SU-DHL-6 (cell line): ENCODE measurements at regions not wholly inside any gene's neighbourhood (a gene's known extent, or its start where the extent isn't known, plus 50 kb on each side); places are given as distances from the start of the nearest gene placed in this dataset.

Source experiments
- H2AFZ ChIP-seq: fragments of 200-600 bp; sonication (generic); 2 replicates; pipeline ENCODE4 v1.6.1; 2014; ENCODE audit warnings: low read depth, mild to moderate bottlenecking, moderate library complexity, mixed read lengths, antibody characterized with exemption, low read length; ENCODE audit not compliant: severe bottlenecking
- H3F3A ChIP-seq: fragments of 200-600 bp; shearing (Covaris generic); 2 replicates; pipeline ENCODE4 v1.6.0; 2016; ENCODE audit warnings: antibody characterized with exemption, mild to moderate bottlenecking; ENCODE audit not compliant: insufficient read depth
- H3K27ac ChIP-seq: fragments of 200-600 bp; sonication (generic); 2 replicates; pipeline ENCODE4 v1.5.1; 2016; ENCODE audit warnings: low read depth, mild to moderate bottlenecking, low read length, moderate library complexity, mixed read lengths
- H3K27me3 ChIP-seq: fragments of 200-600 bp; sonication (generic), shearing (Covaris generic); 2 replicates; pipeline ENCODE4 v1.6.0; 2014; ENCODE audit warnings: mild to moderate bottlenecking, low read length
- H3K36me3 ChIP-seq: fragments of 200-600 bp; sonication (generic); 2 replicates; pipeline ENCODE4 v1.6.1; 2014; ENCODE audit warnings: mild to moderate bottlenecking, low read length, mixed read lengths
- H3K4me2 ChIP-seq: fragments of 300-600, 200-600 bp; shearing (Covaris generic), sonication (generic); 2 replicates; pipeline ENCODE4 v1.6.0; 2014; ENCODE audit warnings: low read length, low read depth, mild to moderate bottlenecking; ENCODE audit not compliant: poor library complexity, severe bottlenecking
- H3K4me3 ChIP-seq: fragments of 200-600 bp; sonication (generic); 2 replicates; pipeline ENCODE4 v1.5.1; 2014; ENCODE audit warnings: antibody characterized with exemption, low read length, mild to moderate bottlenecking, mixed read lengths; ENCODE audit not compliant: insufficient read depth, poor library complexity, severe bottlenecking
- H3K79me2 ChIP-seq: fragments of 200-600 bp; sonication (generic); 2 replicates; pipeline ENCODE4 v1.6.1; 2014; ENCODE audit warnings: mild to moderate bottlenecking, low read length, moderate library complexity; ENCODE audit not compliant: insufficient read depth
- H3K9ac ChIP-seq: fragments of 200-600 bp; sonication (generic); 2 replicates; pipeline ENCODE4 v1.7.0; 2014; ENCODE audit warnings: mild to moderate bottlenecking, low read length
- H3K9me2 ChIP-seq: fragments of 200-600 bp; sonication (generic); replicated peaks from 2 replicates; pipeline ENCODE4 v1.6.1; 2014; ENCODE audit warnings: low read length; ENCODE audit not compliant: insufficient read depth
- H3K9me3 ChIP-seq: fragments of 200-600 bp; sonication (generic); 2 replicates; pipeline ENCODE4 v1.6.1; 2014; ENCODE audit warnings: low read length, mixed read lengths; ENCODE audit not compliant: insufficient read depth
- H4K20me1 ChIP-seq: fragments of 200-600 bp; sonication (generic); 2 replicates; pipeline ENCODE4 v1.6.1; 2014; ENCODE audit warnings: low read depth, mild to moderate bottlenecking, antibody characterized with exemption, low read length, moderate library complexity, mixed read lengths
- EZH2phosphoT487 ChIP-seq: fragments of 200-600 bp; sonication (generic), shearing (Covaris generic); conservative IDR thresholded peaks from 2 replicates; pipeline ENCODE4 v1.6.1; 2018; ENCODE audit warnings: mild to moderate bottlenecking, antibody characterized with exemption, low read length, moderate library complexity, mixed read lengths
- TF ChIP-seq, protein P1 (sequence below): fragments of 200-600 bp; sonication (generic); IDR thresholded peaks from one replicate; pipeline ENCODE4 v1.5.1; 2017; ENCODE audit warnings: antibody characterized with exemption, mild to moderate bottlenecking, low read length, moderate library complexity; ENCODE audit not compliant: insufficient read depth, poor library complexity, severe bottlenecking

DNA sequence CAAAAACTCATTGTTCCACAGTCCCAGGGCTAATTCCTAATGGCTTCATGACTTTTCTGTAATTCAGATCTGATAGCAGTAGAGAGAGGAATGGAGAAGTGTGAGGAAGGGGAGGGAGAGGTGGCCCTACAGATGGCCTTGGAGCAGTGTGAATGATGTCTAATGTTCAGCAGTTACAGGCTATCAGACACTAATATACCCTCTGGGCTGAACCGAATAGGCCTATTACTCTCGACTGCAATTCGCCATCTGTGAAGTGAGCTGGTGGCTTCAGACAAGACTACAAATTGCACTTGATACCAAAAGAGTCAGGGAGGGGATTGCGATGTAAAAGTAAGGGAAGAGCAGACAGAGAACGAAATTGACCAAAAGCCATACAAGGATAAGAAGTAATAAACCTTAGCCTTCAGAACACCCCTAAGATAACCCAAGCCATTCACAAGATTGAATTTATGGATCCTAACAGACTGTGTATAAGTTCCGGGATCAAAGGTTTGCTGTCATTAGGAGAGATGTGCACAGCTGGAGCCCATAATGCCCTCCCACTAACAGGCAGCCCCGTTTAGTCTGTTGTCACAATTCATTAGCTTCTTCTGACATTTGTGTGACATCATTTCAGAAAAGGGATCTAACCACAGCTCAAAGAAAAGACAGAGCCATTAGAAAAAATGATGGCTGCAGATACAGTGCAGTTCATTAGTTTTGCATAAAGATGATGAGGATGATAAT is 642.4 kb upstream of the API5 start:
- no peaks in the 10 kb centered on the region for H3K9me3 ChIP-seq
- no peak overlapping the region for H3K27ac ChIP-seq
- no peak for TF ChIP-seq EZH2phosphoT487
- TF ChIP-seq, protein P1, sequence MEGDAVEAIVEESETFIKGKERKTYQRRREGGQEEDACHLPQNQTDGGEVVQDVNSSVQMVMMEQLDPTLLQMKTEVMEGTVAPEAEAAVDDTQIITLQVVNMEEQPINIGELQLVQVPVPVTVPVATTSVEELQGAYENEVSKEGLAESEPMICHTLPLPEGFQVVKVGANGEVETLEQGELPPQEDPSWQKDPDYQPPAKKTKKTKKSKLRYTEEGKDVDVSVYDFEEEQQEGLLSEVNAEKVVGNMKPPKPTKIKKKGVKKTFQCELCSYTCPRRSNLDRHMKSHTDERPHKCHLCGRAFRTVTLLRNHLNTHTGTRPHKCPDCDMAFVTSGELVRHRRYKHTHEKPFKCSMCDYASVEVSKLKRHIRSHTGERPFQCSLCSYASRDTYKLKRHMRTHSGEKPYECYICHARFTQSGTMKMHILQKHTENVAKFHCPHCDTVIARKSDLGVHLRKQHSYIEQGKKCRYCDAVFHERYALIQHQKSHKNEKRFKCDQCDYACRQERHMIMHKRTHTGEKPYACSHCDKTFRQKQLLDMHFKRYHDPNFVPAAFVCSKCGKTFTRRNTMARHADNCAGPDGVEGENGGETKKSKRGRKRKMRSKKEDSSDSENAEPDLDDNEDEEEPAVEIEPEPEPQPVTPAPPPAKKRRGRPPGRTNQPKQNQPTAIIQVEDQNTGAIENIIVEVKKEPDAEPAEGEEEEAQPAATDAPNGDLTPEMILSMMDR: no peak
- no peak overlapping the region for H2AFZ ChIP-seq
- no peak overlapping the region for H3K4me2 ChIP-seq
- no peaks in the 10 kb centered on the region for H3F3A ChIP-seq
- no peaks in the 10 kb centered on the region for H3K9me2 ChIP-seq
- no peaks in the 10 kb centered on the region for H3K27me3 ChIP-seq
- H3K36me3 ChIP-seq: no peaks in the 10 kb centered on the region
- no peak overlapping the region for H3K9ac ChIP-seq
- no peaks in the 10 kb centered on the region for H3K79me2 ChIP-seq
- no peaks in the 10 kb centered on the region for H4K20me1 ChIP-seq
- no peak overlapping the region for H3K4me3 ChIP-seq

DNA sequence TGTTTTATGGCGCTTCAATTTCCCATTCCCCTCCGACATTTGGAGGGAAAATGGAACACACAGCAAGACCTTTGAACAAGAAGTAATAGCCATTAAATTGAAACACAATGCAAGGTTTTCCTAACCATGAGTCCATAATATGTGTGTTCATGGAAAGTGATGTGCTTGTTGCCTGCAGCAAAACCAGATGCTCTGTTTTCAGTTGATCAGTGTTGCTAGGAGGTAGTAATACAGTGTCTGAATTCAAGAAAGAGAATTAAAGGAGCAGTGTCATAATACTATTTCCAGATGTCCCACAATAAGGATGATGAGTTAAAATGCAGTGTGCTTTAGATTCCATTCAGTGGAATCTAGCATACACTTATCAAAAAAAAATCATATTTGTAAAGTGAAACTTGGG is 637.4 kb upstream of the API5 start:
- Histone ChIP-seq H3K27me3 (no peaks in the 10 kb centered on the region), H3K9me3 (no peaks in the 10 kb centered on the region), H3K36me3 (no peaks in the 10 kb centered on the region), H3K4me3 (no peak overlapping the region), H4K20me1 (no peaks in the 10 kb centered on the region), H3K79me2 (no peaks in the 10 kb centered on the region), H3K4me2 (no peak overlapping the region), H2AFZ (no peak overlapping the region), H3K27ac (no peak overlapping the region), H3K9ac (no peak overlapping the region), H3K9me2 (no peaks in the 10 kb centered on the region), H3F3A (no peaks in the 10 kb centered on the region)
- TF ChIP-seq, protein P1: no peak
- TF ChIP-seq EZH2phosphoT487: no peak

DNA sequence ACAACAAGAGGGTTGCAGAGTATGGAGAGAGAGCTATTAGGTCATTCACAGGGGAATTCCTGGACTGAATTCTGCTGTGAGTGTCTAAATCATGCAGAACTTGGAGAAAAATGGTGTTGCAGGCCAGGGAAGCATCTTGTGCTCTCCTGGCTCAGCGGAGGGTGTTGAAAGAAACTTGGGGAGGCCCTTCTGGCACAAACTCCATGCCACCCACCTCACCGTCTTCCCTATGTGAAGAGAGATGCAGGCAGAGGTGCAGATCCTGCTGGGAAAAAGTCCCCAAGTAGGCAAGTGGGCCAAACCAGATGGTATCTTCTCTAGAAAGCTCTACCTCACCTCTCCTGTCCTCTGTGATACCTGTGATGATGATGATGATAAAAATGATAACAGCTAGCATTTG is 604.3 kb upstream of the API5 start:
- no peak overlapping the region for H3K27ac ChIP-seq
- H3K4me3 ChIP-seq: no peak overlapping the region
- H3K36me3 ChIP-seq: no peaks in the 10 kb centered on the region
- H4K20me1 ChIP-seq: no peaks in the 10 kb centered on the region
- H3F3A ChIP-seq: no peaks in the 10 kb centered on the region
- no peaks in the 10 kb centered on the region for H3K9me3 ChIP-seq
- H2AFZ ChIP-seq: no peak overlapping the region
- H3K4me2 ChIP-seq: no peak overlapping the region
- TF ChIP-seq EZH2phosphoT487: no peak
- TF ChIP-seq, protein P1: no peak
- no peaks in the 10 kb centered on the region for H3K79me2 ChIP-seq
- no peaks in the 10 kb centered on the region for H3K27me3 ChIP-seq
- no peak overlapping the region for H3K9ac ChIP-seq
- H3K9me2 ChIP-seq: no peaks in the 10 kb centered on the region
